ENCODE measurements at regions not wholly inside any gene's neighbourhood (a gene's known extent, or its start where the extent isn't known, plus 50 kb on each side); places are given as distances from the start of the nearest gene placed in this dataset.

DNA sequence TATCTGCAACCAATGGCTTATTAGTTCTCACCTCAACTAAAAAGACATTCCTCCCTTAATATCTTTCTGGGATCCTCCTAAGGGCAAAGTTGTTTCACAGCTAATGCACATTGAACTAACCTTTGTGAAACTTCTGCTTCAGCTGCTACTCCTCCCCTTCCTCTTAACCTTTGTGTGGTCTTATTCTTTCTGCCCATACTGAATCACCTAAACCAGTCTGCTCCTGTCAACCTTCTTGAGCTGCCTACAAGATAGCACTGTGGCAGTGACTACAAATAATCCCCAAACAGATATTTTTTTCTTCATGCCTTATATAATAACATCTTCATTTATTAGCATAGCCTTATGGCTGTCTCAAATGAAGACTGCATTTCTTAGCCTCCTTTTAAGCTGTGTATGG is 1077.4 kb upstream of the ATXN7L3B start (continued):
- TF ChIP-seq SIN3A (conservative IDR thresholded peaks at IDR 0.05 in 1 of 2, IDR thresholded peaks at IDR 0.05 in 1 of 2; ENCODE audit: low read depth in 1 of 2, low read length in 2 of 2) (no peak), GTF2F1 (IDR thresholded peaks at IDR 0.05; ENCODE audit: borderline replicate concordance, low read depth, low read length) (no peak)

Measured in H1 (cell line).